Karpas-422 (cell line): ENCODE measurements at regions not wholly inside any gene's neighbourhood (a gene's known extent, or its start where the extent isn't known, plus 50 kb on each side); places are given as distances from the start of the nearest gene placed in this dataset.

Experiments
- DNase-seq: peaks from one replicate; pipeline ENCODE4 v3.0.0-alpha.2; 2015
- H2AFZ ChIP-seq: fragments of 200-600 bp; sonication (generic); 2 replicates; pipeline ENCODE4 v1.6.1; 2014; ENCODE audit warnings: antibody characterized with exemption, low read length, mixed read lengths
- H3K27ac ChIP-seq: fragments of 200-600 bp; sonication (generic); 2 replicates; pipeline ENCODE4 v1.5.1; 2014; ENCODE audit warnings: mild to moderate bottlenecking, low read length, moderate library complexity
- H3K27me3 ChIP-seq: fragments of 200-600 bp; sonication (generic); 2 replicates; pipeline ENCODE4 v1.6.1; 2014; ENCODE audit warnings: low read length, mixed read lengths
- H3K36me3 ChIP-seq: fragments of 200-600 bp; sonication (generic); 2 replicates; pipeline ENCODE4 v1.6.1; 2014; ENCODE audit warnings: low read length, mixed read lengths; ENCODE audit not compliant: insufficient read depth
- H3K4me1 ChIP-seq: fragments of 200-600 bp; sonication (generic); 2 replicates; pipeline ENCODE4 v1.6.1; 2014; ENCODE audit warnings: mild to moderate bottlenecking, low read length, mixed read lengths
- H3K4me2 ChIP-seq: fragments of 200-600 bp; sonication (generic); 2 replicates; pipeline ENCODE4 v1.6.1; 2014; ENCODE audit warnings: low read length, low read depth, mild to moderate bottlenecking; ENCODE audit not compliant: poor library complexity, severe bottlenecking
- H3K4me3 ChIP-seq: fragments of 200-600 bp; sonication (generic); 2 replicates; pipeline ENCODE4 v1.5.1; 2014; ENCODE audit warnings: mild to moderate bottlenecking, antibody characterized with exemption, low read length, mixed read lengths
- H3K79me2 ChIP-seq: fragments of 200-600 bp; sonication (generic); 2 replicates; pipeline ENCODE4 v1.6.1; 2014; ENCODE audit warnings: mild to moderate bottlenecking, low read length, mixed read lengths
- H3K9ac ChIP-seq: fragments of 200-600 bp; sonication (generic); 2 replicates; pipeline ENCODE4 v1.6.0; 2014; ENCODE audit warnings: low read length
- H3K9me2 ChIP-seq: fragments of 200-600 bp; sonication (generic), shearing (Covaris generic); replicated peaks from 2 replicates; pipeline ENCODE4 v1.6.0; 2014; ENCODE audit warnings: mild to moderate bottlenecking, low read length, moderate library complexity; ENCODE audit not compliant: insufficient read depth
- H3K9me3 ChIP-seq: fragments of 300-700, 200-600 bp; sonication (generic); 2 replicates; pipeline ENCODE4 v1.6.1; 2014; ENCODE audit warnings: low read length, mixed read lengths
- H4K20me1 ChIP-seq: fragments of 200-600 bp; sonication (generic); 2 replicates; pipeline ENCODE4 v1.6.1; 2014; ENCODE audit warnings: mild to moderate bottlenecking, antibody characterized with exemption, low read length, low read depth; ENCODE audit not compliant: insufficient read depth

DNA sequence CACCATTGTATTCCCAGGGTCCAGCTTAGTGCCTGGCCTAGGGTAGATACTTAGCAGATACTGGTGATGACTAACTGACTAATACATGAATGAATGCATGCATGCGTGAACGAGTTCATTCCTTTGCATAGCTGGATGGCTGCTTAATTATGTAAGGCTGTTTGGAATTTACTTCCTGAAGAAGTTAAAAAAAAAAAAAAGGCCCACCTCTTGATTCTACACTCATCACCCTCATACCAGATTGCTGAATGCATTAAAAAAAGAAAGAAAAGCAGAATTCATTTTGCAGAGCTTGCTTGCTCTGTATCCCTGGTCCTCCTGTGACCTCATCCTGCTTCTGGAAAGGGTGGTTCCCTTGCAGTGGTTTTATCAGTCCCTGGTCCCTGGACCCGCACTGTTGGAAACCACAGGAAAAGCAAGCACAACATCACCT lies 277.6 kb upstream of the CFAP20DC start:
- H3K4me1 ChIP-seq: no peaks in the 10 kb centered on the region
- no peak for DNase-seq
- no peaks in the 10 kb centered on the region for H3K9me3 ChIP-seq
- no peaks in the 10 kb centered on the region for H3K36me3 ChIP-seq
- H3K27me3 ChIP-seq: no peaks in the 10 kb centered on the region
- H3K27ac ChIP-seq: no peak overlapping the region
- H3K79me2 ChIP-seq: no peaks in the 10 kb centered on the region
- no peak overlapping the region for H3K4me2 ChIP-seq
- no peak overlapping the region for H3K4me3 ChIP-seq
- H2AFZ ChIP-seq: no peak overlapping the region
- no peak overlapping the region for H3K9ac ChIP-seq
- no peaks in the 10 kb centered on the region for H3K9me2 ChIP-seq
- H4K20me1 ChIP-seq: no peaks in the 10 kb centered on the region

DNA sequence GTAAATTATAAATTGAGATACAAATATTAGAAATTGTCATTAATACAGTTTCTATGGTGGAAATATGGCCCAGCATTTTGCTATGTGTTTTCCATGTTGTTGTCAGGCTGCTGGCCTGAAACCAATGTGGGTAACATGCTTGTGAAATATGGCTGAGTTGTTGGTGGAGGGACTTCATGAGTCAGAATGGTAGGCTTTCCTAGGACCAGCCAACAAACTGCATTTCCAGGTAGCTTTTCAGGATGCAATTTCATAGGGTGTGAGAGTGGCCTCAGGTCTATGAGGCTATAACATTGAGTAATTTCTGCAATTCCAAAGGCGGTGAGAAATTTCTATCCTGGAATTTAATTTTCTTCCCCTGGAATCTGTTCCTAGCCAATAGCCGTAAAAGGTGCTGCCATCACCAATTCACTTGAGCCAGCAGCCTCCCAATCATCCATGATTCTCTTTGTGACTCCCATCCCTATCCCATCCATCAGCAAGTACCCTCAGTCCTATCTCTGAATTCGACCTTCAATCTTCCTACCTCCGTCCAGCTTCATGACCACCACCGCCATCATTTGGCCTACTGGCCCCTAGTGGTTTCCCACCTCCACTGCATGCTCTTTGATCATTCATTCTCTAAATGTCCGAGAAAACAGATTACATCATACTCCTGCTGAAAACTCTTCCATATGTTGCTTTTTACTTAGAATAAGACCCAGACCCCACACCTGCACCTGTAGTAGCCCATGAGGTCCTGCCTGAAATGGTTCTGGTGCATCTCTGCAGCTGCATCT lies 276.6 kb upstream of the CFAP20DC start:
- no peak overlapping the region for H3K4me2 ChIP-seq
- H2AFZ ChIP-seq: no peak overlapping the region
- no peaks in the 10 kb centered on the region for H4K20me1 ChIP-seq
- no peaks in the 10 kb centered on the region for H3K9me2 ChIP-seq
- no peak overlapping the region for H3K27ac ChIP-seq
- no peak overlapping the region for H3K4me3 ChIP-seq
- H3K9me3 ChIP-seq: no peaks in the 10 kb centered on the region
- no peak for DNase-seq
- H3K36me3 ChIP-seq: no peaks in the 10 kb centered on the region
- no peaks in the 10 kb centered on the region for H3K4me1 ChIP-seq
- no peaks in the 10 kb centered on the region for H3K79me2 ChIP-seq
- H3K27me3 ChIP-seq: no peaks in the 10 kb centered on the region
- H3K9ac ChIP-seq: no peak overlapping the region

- Histone ChIP-seq H3K9me2 (no peaks in the 10 kb centered on the region), H3K27ac (no peak overlapping the region), H3K4me1 (no peaks in the 10 kb centered on the region), H3K9me3 (no peaks in the 10 kb centered on the region), H3K4me2 (no peak overlapping the region), H3K79me2 (no peaks in the 10 kb centered on the region), H3K9ac (no peak overlapping the region), H4K20me1 (no peaks in the 10 kb centered on the region), H2AFZ (no peak overlapping the region), H3K36me3 (no peaks in the 10 kb centered on the region), H3K27me3 (no peaks in the 10 kb centered on the region), H3K4me3 (no peak overlapping the region)
- DNase-seq: no peak
Measured at GRCh38 chr3:59321881-59322540, 272.2 kb upstream of the CFAP20DC start.

DNA sequence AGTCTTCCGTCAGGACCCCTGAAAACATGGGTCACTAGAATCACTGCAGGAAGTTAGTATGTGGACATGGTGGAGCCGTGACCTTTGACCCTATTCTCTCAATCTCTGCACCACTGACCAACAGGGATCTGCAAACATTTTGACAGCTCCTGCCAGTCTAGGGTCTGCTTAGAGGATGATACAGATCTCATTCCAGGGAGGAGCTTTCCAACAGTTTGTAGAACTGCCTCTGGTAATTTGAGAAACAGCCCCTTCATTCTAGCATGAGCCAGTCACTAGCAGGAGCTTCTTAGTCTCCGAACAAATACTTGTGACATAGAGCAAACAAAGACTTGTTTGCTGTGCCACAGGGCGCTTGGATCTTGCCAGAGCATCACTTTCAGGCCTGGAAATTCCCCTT lies 270.3 kb upstream of the CFAP20DC start:
- H3K9me2 ChIP-seq: no peaks in the 10 kb centered on the region
- H2AFZ ChIP-seq: no peak overlapping the region
- H3K4me2 ChIP-seq: no peak overlapping the region
- no peak overlapping the region for H3K4me3 ChIP-seq
- H3K27ac ChIP-seq: no peak overlapping the region
- H3K9me3 ChIP-seq: no peaks in the 10 kb centered on the region
- H3K36me3 ChIP-seq: no peaks in the 10 kb centered on the region
- H3K4me1 ChIP-seq: no peaks in the 10 kb centered on the region
- H3K79me2 ChIP-seq: no peaks in the 10 kb centered on the region
- no peak overlapping the region for H3K9ac ChIP-seq
- no peaks in the 10 kb centered on the region for H4K20me1 ChIP-seq
- H3K27me3 ChIP-seq: no peaks in the 10 kb centered on the region
- no peak for DNase-seq

- no peak overlapping the region for H3K9ac ChIP-seq
- H3K4me2 ChIP-seq: no peak overlapping the region
- H3K36me3 ChIP-seq: no peaks in the 10 kb centered on the region
- H3K4me3 ChIP-seq: no peak overlapping the region
- no peaks in the 10 kb centered on the region for H3K4me1 ChIP-seq
- no peak for DNase-seq
- H2AFZ ChIP-seq: no peak overlapping the region
- H3K27ac ChIP-seq: no peak overlapping the region
- no peaks in the 10 kb centered on the region for H3K79me2 ChIP-seq
- no peaks in the 10 kb centered on the region for H3K9me3 ChIP-seq
- H3K9me2 ChIP-seq: no peaks in the 10 kb centered on the region
- no peaks in the 10 kb centered on the region for H3K27me3 ChIP-seq
- no peaks in the 10 kb centered on the region for H4K20me1 ChIP-seq
Measured at GRCh38 chr3:59319442-59319841, 269.6 kb upstream of the CFAP20DC start.

DNA sequence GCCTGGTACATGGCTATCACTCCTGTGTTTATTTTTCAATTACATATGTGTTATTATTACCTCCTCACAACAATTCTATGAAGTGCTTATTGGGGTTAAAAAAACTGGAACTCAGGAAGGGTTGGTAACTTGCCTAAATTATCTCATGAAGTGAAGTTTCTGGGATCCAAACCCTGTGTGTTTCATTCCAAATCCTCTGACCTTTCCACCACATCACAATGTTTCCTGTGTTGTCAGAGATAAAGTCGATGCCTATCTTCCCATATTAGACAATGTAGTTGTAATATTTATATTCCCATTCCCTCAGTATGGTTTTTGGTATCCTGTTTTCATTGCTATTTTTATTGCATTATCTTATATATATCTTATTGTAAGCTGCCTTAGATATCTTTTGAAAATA lies 269.1 kb upstream of the CFAP20DC start:
- no peak overlapping the region for H3K4me2 ChIP-seq
- H3K4me1 ChIP-seq: no peaks in the 10 kb centered on the region
- no peaks in the 10 kb centered on the region for H3K36me3 ChIP-seq
- H3K9ac ChIP-seq: no peak overlapping the region
- H3K4me3 ChIP-seq: no peak overlapping the region
- H3K9me2 ChIP-seq: no peaks in the 10 kb centered on the region
- DNase-seq: no peak
- no peaks in the 10 kb centered on the region for H3K9me3 ChIP-seq
- no peaks in the 10 kb centered on the region for H4K20me1 ChIP-seq
- no peaks in the 10 kb centered on the region for H3K27me3 ChIP-seq
- no peak overlapping the region for H3K27ac ChIP-seq
- no peaks in the 10 kb centered on the region for H3K79me2 ChIP-seq
- no peak overlapping the region for H2AFZ ChIP-seq

- no peaks in the 10 kb centered on the region for H3K4me1 ChIP-seq
- H3K9me2 ChIP-seq: no peaks in the 10 kb centered on the region
- no peak overlapping the region for H2AFZ ChIP-seq
- no peak for DNase-seq
- H3K4me2 ChIP-seq: no peak overlapping the region
- no peak overlapping the region for H3K27ac ChIP-seq
- no peaks in the 10 kb centered on the region for H4K20me1 ChIP-seq
- no peaks in the 10 kb centered on the region for H3K36me3 ChIP-seq
- no peaks in the 10 kb centered on the region for H3K27me3 ChIP-seq
- no peaks in the 10 kb centered on the region for H3K79me2 ChIP-seq
- H3K4me3 ChIP-seq: no peak overlapping the region
- H3K9ac ChIP-seq: no peak overlapping the region
- no peaks in the 10 kb centered on the region for H3K9me3 ChIP-seq
Measured at GRCh38 chr3:59317386-59317785, 267.6 kb upstream of the CFAP20DC start.

DNA sequence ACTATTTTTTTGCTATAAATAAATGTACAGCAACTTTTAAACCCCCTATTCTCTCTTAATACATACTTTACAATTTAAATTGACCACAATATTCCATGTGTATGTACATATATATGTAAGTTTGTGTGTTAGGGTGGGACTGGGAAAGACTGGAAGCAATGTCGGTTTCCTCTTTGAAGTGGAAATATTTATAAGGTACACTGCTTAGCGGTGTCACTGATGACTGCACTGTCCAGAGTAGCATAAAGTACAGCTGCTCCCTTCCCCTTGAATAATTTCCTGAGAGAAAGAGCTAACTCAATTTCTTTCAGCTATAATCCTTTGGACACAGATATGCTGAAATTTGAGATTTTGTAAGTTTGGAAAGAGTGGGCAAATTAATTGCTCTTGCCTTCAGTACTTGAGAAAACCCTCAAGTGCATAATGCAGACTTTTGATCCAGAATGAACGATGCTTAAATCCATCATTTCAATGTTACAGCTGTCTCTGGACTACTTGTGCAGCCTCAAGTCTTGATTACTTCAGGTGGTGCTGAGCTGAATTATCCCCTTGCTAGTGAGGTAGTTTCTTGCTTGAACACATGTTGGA lies 267.0 kb upstream of the CFAP20DC start:
- Histone ChIP-seq H4K20me1 (no peaks in the 10 kb centered on the region), H3K4me1 (no peaks in the 10 kb centered on the region), H3K9me2 (no peaks in the 10 kb centered on the region), H3K4me2 (no peak overlapping the region), H3K27ac (no peak overlapping the region), H3K36me3 (no peaks in the 10 kb centered on the region), H3K27me3 (no peaks in the 10 kb centered on the region), H3K4me3 (no peak overlapping the region), H3K79me2 (no peaks in the 10 kb centered on the region), H3K9ac (no peak overlapping the region), H3K9me3 (no peaks in the 10 kb centered on the region), H2AFZ (no peak overlapping the region)
- DNase-seq: no peak
